H1 (cell line): ENCODE measurements at regions not wholly inside any gene's neighbourhood (a gene's known extent, or its start where the extent isn't known, plus 50 kb on each side); places are given as distances from the start of the nearest gene placed in this dataset.

Source experiments
- CTCF ChIA-PET: fragments of 300-600 bp; sonication (Branson Sonifier 250); formaldehyde crosslinking; loops from one replicate; lab custom pipeline; 2021; ENCODE audit not compliant: partially characterized antibody; lab: Charles Lee
- POLR2A ChIA-PET: fragments of 300-600 bp; sonication (Branson Sonifier 250); formaldehyde crosslinking; loops from one replicate; lab custom pipeline; 2021; ENCODE audit warnings: inconsistent platforms; ENCODE audit not compliant: partially characterized antibody; lab: Charles Lee
- DNase-seq, 2 experiments: peaks; one replicate each; pipeline versions ENCODE4 v3.0.0 to v3.0.0-alpha.2; 2010 to 2022; ENCODE audit warnings: low spot score in 2 of 2, low read depth in 1 of 2, mixed read lengths in 1 of 2
- FAIRE-seq: peaks from 2 replicates; lab custom pipeline; 2011; peaks lifted over from hg19 to GRCh38; lab: Jason Lieb, UNC
- H2AFZ ChIP-seq: 2 replicates; pipeline ENCODE4 v1.8.1; 2012; ENCODE audit warnings: low read length, inconsistent platforms
- H2AK5ac ChIP-seq: 2 replicates; pipeline ENCODE4 v1.6.1; 2013; ENCODE audit warnings: low read depth, low read length
- H2BK120ac ChIP-seq: replicated peaks from 2 replicates; pipeline ENCODE3; 2013; ENCODE audit warnings: low read depth, low read length, inconsistent platforms
- H2BK12ac ChIP-seq: 2 replicates; pipeline ENCODE4 v1.6.1; 2013; ENCODE audit warnings: low read depth, low read length
- H2BK15ac ChIP-seq: 2 replicates; pipeline ENCODE4 v1.6.1; 2013; ENCODE audit warnings: low read length
- H2BK20ac ChIP-seq: 2 replicates; pipeline ENCODE4 v1.6.1; 2013; ENCODE audit warnings: low read length
- H2BK5ac ChIP-seq: 2 replicates; pipeline ENCODE4 v1.6.1; 2013; ENCODE audit warnings: low read depth, low read length
- H3K14ac ChIP-seq: 2 replicates; pipeline ENCODE4 v1.6.1; 2013; ENCODE audit warnings: inconsistent platforms; ENCODE audit not compliant: insufficient read length
- H3K18ac ChIP-seq: 2 replicates; pipeline ENCODE4 v1.6.1; 2013; ENCODE audit warnings: low read length; ENCODE audit errors: extremely low read depth
- H3K23ac ChIP-seq: 2 replicates; pipeline ENCODE4 v1.6.1; 2013; ENCODE audit warnings: inconsistent platforms; ENCODE audit not compliant: insufficient read length
- H3K23me2 ChIP-seq: 2 replicates; pipeline ENCODE4 v1.6.1; 2013; ENCODE audit warnings: low read depth, low read length
- H3K27ac ChIP-seq: 2 replicates; pipeline ENCODE4 v1.6.1; 2011; ENCODE audit warnings: low read depth, low read length, inconsistent platforms
- H3K27me3 ChIP-seq, 4 experiments: replicated peaks in 1 of 4; 1 replicate in 1 of 4; 2 replicates in 3 of 4; pipeline versions ENCODE4 v1.6.1 to v1.8.1; 2011 to 2013; ENCODE audit warnings: low read length in 3 of 4, mild to moderate bottlenecking in 3 of 4, inconsistent platforms in 2 of 4, mixed read lengths in 2 of 4, moderate library complexity in 1 of 4; ENCODE audit not compliant: control insufficient read depth in 3 of 4, insufficient read depth in 3 of 4; ENCODE audit errors: extremely low read depth in 1 of 4
- H3K36me3 ChIP-seq, 4 experiments: 2 replicates each; pipeline versions ENCODE4 v1.6.1 to v1.8.1; 2011 to 2013; ENCODE audit warnings: mild to moderate bottlenecking in 4 of 4, low read length in 3 of 4, moderate library complexity in 2 of 4, control low read depth in 1 of 4, inconsistent platforms in 1 of 4; ENCODE audit not compliant: insufficient read depth in 4 of 4, control insufficient read depth in 2 of 4
- H3K4ac ChIP-seq: replicated peaks from 2 replicates; pipeline ENCODE3; 2013; ENCODE audit warnings: low read length, low read depth, mixed read lengths, inconsistent platforms; ENCODE audit not compliant: insufficient read length
- H3K4me1 ChIP-seq, 4 experiments: replicated peaks in 1 of 4; 1 replicate in 1 of 4; 2 replicates in 3 of 4; pipeline versions ENCODE4 v1.6.1 to v1.8.1; 2011 to 2013; ENCODE audit warnings: low read length in 3 of 4, inconsistent platforms in 2 of 4, mixed read lengths in 1 of 4; ENCODE audit not compliant: insufficient read depth in 4 of 4, control insufficient read depth in 3 of 4
- H3K4me2 ChIP-seq, 2 experiments: 2 replicates each; pipeline versions ENCODE4 v1.6.1 to v1.8.1; 2011 to 2013; ENCODE audit warnings: low read depth in 2 of 2, low read length in 2 of 2, control low read depth in 1 of 2, inconsistent platforms in 1 of 2, mild to moderate bottlenecking in 1 of 2; ENCODE audit not compliant: insufficient read depth in 1 of 2
- H3K4me3 ChIP-seq, 4 experiments: fragments of 200-600, 300-600 bp in 1 of 4; sonication (generic), shearing (Covaris generic), sonication (Bioruptor Twin) in 1 of 4; 2 replicates each; pipeline versions ENCODE4 v1.5.1 to v1.8.1; 2011 to 2016; ENCODE audit warnings: low read length in 4 of 4, low read depth in 3 of 4, control low read depth in 2 of 4, inconsistent platforms in 2 of 4, mild to moderate bottlenecking in 2 of 4, mixed read lengths in 1 of 4, moderate library complexity in 1 of 4; ENCODE audit not compliant: insufficient read depth in 2 of 4; ENCODE audit errors: extremely low read depth in 1 of 4
- H3K56ac ChIP-seq: replicated peaks from 2 replicates; pipeline ENCODE3; 2013; ENCODE audit warnings: low read depth, mild to moderate bottlenecking, mixed read lengths, low read length, inconsistent platforms; ENCODE audit not compliant: insufficient read length
- H3K79me1 ChIP-seq: 2 replicates; pipeline ENCODE4 v1.6.1; 2013; ENCODE audit warnings: low read depth, low read length, control low read depth
- H3K79me2 ChIP-seq, 2 experiments: 2 replicates each; pipeline versions ENCODE4 v1.6.1 to v1.8.1; 2012 to 2013; ENCODE audit warnings: low read length in 2 of 2, mild to moderate bottlenecking in 2 of 2, inconsistent platforms in 1 of 2; ENCODE audit not compliant: insufficient read depth in 2 of 2, control insufficient read depth in 1 of 2
- H3K9ac ChIP-seq, 4 experiments: replicated peaks in 1 of 4; 1 replicate in 1 of 4; 2 replicates in 3 of 4; pipeline versions ENCODE4 v1.6.1 to v1.8.1; 2011 to 2013; ENCODE audit warnings: low read depth in 3 of 4, low read length in 3 of 4, control low read depth in 2 of 4, mild to moderate bottlenecking in 2 of 4, moderate library complexity in 2 of 4, inconsistent platforms in 1 of 4; ENCODE audit errors: extremely low read depth in 1 of 4
- H3K9me3 ChIP-seq, 2 experiments: 2 replicates each; pipeline versions ENCODE4 v1.6.1 to v1.8.1; 2012 to 2013; ENCODE audit warnings: mild to moderate bottlenecking in 2 of 2, moderate library complexity in 2 of 2, control low read depth in 1 of 2, inconsistent platforms in 1 of 2, low read depth in 1 of 2, low read length in 1 of 2, mixed read lengths in 1 of 2; ENCODE audit not compliant: insufficient read depth in 2 of 2
- H4K20me1 ChIP-seq, 2 experiments: replicated peaks in 1 of 2; 2 replicates each; pipeline versions ENCODE3 to v1.8.1; 2011 to 2013; ENCODE audit warnings: inconsistent platforms in 2 of 2, low read length in 2 of 2, mild to moderate bottlenecking in 1 of 2; ENCODE audit not compliant: insufficient read depth in 2 of 2, control insufficient read depth in 1 of 2
- H4K5ac ChIP-seq: 2 replicates; pipeline ENCODE4 v1.6.1; 2013; ENCODE audit warnings: low read length, low read depth, mixed read lengths, inconsistent platforms; ENCODE audit not compliant: insufficient read length
- H4K8ac ChIP-seq: 2 replicates; pipeline ENCODE4 v1.8.0; 2013; ENCODE audit warnings: mild to moderate bottlenecking, moderate library complexity, low read length, inconsistent platforms; ENCODE audit not compliant: insufficient read depth; ENCODE audit errors: extremely low read depth
- H4K91ac ChIP-seq: replicated peaks from 2 replicates; pipeline ENCODE3; 2013; ENCODE audit warnings: low read length, mixed read lengths, inconsistent platforms; ENCODE audit not compliant: insufficient read length
- CEBPB ChIP-seq: IDR thresholded peaks from 2 replicates; pipeline ENCODE4 v1.6.1; 2012; ENCODE audit warnings: low read depth, low read length
- GABPA ChIP-seq: IDR thresholded peaks from 2 replicates; pipeline ENCODE4 v1.6.1; 2011; ENCODE audit warnings: mild to moderate bottlenecking, low read length, moderate library complexity, borderline replicate concordance; ENCODE audit not compliant: insufficient read depth
- WGBS, 2 experiments: shearing (Covaris generic) in 1 of 2; methylation state at CpG; one replicate each; pipeline versions ENCODE4 v1.1.6 to v1.1.7; 2013 to 2015; ENCODE audit warnings: low lambda C conversion rate in 2 of 2, mixed read lengths in 2 of 2, inconsistent platforms in 1 of 2, low coverage in 1 of 2, missing lambda C conversion rate in 1 of 2; ENCODE audit not compliant: insufficient replicate concordance in 2 of 2, insufficient coverage in 1 of 2, insufficient read length in 1 of 2; ENCODE audit errors: extremely low coverage in 1 of 2, missing lambda C conversion rate in 1 of 2; 5-methylcytosine and 5-hydroxymethylcytosine counted together

DNA sequence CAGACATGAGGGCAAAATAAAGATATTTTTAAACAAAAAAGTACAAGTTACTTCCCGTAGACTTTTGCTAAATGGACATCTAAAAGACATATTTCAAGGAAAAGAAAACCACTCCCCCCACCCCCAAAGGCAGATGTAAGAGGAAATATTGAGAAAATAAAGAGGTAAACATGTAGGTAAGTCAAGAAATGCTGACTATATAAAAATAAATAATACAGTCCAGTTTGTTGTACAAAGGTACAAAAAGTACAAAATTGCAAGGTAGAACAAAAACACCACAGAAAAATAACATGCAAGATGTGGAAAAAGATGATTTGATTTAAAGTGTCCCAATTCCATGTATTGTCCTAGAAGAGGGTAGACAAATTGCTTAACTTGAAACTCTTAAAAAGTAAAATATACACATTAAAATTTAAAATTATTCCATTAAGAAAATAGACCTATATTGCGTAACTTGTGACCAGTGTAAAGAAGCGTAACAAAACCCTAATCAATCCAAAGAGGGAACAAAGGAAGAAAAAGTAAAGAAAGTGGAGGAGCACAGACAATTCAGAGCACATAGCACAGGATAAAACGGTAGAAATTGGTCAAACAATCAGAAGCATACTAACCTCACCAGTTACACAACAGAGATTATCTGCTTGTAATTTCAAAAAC, 58.4 kb upstream of the FAM216B start:
- Histone ChIP-seq H4K20me1 (no peaks in the 10 kb centered on the region), H2BK120ac (no peak overlapping the region), H3K23ac (no peak overlapping the region), H3K4ac (no peak overlapping the region), H3K18ac (no peak overlapping the region), H2BK12ac (no peak overlapping the region), H3K27ac (no peak overlapping the region), H3K23me2 (no peaks in the 10 kb centered on the region), H3K79me2 (no peaks in the 10 kb centered on the region), H2AFZ (no peak overlapping the region), H4K8ac (no peak overlapping the region), H3K14ac (no peak overlapping the region), H3K56ac (no peak overlapping the region), H3K9me3 (peaks cover 0 to 2% of the 10 kb centered on the region in 2 experiments; a peak in 1 of 4 replicates), H2AK5ac (no peak overlapping the region), H3K4me1 (no peaks in the 10 kb centered on the region), H3K27me3 (no peaks in the 10 kb centered on the region), H3K4me2 (no peak overlapping the region), H2BK5ac (no peak overlapping the region), H3K36me3 (no peaks in the 10 kb centered on the region), H3K4me3 (no peak overlapping the region), H3K79me1 (no peaks in the 10 kb centered on the region), H3K9ac (no peak overlapping the region), H4K91ac (no peak overlapping the region), H2BK15ac (no peak overlapping the region), H4K5ac (no peak overlapping the region), H2BK20ac (no peak overlapping the region)
- DNase-seq (no peak), FAIRE-seq (no peak)
- TF ChIP-seq GABPA (no peak), CEBPB (peak; percentile 71; the same call in 1 of the 2 replicates)
- ChIA-PET POLR2A (no interaction called here), CTCF (no interaction called here)
- WGBS, 2 experiments = 92% methylated on average over 4 of the region's 4 CpGs; no CpG with 5 or more reads in 1 of the 2 experiments
